Kidney capillary endothelial cell (primary cell): ENCODE measurements at regions not wholly inside any gene's neighbourhood (a gene's known extent, or its start where the extent isn't known, plus 50 kb on each side); places are given as distances from the start of the nearest gene placed in this dataset.

ENCODE experiments used
- DNase-seq: peaks from one replicate; pipeline ENCODE4 v3.0.0-alpha.2; 2018; ENCODE audit warnings: low spot score

DNA sequence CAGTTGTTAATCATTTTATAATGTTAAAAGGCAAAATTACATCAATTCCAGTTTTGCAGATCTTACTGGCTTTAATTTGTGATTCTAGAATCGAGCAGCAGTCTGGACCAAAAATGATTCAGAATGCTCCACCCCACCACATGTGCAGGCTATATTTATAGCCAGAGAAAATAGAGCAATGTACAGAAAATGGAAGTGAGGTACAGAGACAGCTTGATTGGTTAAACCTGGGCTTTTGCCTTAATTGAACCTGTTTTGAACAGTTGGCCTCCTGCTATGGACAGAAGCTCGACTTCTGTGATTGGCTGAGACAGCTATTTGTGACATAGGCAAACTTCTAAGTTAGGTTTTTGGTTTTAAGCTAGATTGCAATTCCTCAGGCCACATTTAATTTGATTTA lies 607.4 kb upstream of the MIR17HG start:
- DNase-seq, result no peak

DNA sequence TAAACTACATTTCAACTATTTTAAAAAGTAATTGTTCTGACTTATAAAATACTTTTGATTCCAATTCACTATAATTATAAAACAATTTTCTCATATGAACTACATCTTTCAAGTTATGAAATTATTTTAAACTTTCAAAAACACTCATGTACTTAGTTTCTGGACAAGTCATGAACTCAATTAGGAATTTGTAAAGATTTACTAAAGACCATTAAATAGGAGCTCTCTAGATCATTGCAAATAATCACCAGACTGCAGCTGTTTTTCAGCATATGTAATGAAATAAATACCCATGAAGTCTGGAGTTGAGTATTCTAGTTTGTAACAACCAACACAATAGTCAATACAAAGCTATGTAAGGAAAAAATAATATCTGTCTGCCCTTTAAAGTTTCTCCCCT lies 605.1 kb upstream of the MIR17HG start:
- DNase-seq, result no peak

DNA sequence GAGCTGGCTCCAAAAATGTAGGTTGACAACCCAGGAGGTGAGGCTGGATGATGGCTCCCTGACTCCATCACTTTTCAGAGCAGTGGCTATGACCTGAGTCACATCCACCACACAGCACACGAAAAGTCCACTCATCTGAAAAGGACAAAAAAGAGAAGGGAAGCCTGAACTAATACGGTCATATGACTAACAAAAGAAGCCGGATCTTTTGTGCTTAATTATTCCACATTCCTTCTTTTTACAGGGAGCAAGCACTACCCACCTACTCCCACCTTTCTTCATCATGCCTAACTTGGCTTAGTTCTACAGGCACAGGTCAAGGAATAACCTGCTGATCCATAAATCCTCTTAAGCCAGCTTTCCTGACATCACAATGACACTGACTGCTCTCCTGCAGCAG lies 601.3 kb upstream of the MIR17HG start:
- DNase-seq, result no peak

DNA sequence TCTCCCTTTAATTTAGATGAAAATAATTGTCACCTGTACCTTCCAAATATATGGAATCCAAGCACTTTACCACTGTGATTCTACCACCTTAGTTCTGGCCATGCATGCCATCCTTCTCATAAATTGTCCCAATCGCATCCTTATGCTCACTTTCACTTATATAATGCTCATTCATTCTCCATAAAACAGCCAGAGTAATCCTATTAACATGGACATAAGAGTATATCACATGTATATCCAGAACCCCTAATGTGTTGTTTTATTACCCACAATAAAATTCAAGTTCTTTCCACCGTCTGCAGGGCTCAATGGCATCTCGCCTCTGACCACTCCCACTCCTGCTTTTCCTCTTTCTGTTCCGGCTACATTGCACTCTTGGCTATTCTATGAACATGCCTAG lies 597.5 kb upstream of the MIR17HG start:
- no peak for DNase-seq

DNA sequence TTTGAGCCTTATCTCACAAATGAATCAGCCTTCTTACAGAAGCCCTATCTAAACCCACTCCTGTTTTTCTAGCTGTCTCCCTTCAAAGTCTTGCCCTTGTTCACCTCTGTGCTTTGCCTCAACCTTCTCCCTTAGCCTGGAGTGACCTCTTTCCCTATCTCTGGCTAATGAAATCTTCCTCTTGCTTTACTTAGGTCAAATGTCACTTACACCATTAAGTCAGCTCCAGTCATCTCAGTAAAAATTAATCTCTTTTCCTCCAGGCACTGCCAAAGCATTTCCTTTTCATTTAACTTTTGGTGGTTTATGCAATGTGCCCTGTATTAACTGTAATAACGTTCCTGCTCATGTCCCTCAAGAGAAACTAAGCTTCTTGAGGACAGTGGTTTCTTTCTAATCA lies 596.5 kb upstream of the MIR17HG start:
- no peak for DNase-seq

DNA sequence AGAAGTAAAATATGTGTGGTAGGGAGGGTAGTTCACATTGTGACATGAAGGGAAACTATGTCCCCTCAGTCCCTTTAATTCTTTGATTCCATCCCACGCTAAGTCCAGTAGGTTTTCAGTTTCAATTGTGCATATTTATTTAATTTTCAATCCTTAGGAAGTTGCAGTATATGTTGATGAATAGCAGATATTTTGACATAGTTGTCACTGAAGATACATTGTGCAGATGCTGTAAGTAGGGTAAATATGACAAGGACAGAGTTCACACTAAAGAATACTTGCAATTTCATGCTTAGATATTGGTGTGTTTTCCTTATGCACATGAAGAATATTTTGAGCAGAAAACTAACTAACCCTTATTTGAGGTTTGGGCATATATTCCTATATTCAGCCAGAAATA lies 595.4 kb upstream of the MIR17HG start:
- no peak for DNase-seq

DNA sequence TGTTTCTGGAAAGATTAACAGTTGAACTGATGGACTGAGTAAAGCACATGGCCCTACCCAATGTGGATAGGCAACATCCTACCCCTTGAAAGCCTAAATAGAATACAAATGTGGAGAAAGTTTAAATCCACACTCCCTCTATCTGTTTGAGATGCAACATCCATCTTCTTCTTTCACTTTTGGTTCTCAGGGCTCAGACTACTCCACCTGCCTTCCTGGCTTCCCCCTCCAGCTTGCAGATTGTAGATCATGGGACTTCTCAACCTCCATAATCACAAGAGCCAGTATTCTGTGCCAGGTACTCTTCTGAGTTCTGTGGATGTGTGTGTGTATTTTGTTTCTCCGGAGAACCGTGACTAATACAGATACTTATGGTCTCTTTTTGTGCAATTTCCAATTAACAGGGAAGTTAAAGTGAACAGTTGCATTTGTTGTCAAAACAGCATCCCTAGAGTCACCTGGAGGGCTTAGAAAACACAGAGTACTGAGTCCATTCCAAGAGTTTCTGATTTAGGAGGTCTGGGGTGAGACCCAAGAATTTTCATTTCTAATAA lies 590.3 kb upstream of the MIR17HG start:
- no peak for DNase-seq

DNA sequence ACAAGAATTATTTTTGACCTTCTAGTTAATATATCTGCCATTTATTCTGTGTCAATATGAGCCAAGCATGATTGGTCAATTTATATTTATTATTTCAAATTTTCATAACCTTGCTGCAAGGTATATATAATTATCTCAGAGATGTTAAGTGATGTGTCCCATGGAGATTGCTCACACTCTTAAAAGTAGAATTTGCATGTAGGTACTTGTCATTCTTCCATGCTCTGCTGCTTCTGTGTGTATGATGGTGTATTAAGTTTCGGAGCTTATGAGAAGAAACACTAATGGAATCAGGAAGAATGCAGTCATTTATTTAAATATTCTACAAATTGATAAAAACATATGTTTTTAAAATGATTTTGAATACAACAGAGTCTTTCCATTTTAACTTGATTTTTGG lies 586.8 kb upstream of the MIR17HG start:
- DNase-seq, result no peak

DNA sequence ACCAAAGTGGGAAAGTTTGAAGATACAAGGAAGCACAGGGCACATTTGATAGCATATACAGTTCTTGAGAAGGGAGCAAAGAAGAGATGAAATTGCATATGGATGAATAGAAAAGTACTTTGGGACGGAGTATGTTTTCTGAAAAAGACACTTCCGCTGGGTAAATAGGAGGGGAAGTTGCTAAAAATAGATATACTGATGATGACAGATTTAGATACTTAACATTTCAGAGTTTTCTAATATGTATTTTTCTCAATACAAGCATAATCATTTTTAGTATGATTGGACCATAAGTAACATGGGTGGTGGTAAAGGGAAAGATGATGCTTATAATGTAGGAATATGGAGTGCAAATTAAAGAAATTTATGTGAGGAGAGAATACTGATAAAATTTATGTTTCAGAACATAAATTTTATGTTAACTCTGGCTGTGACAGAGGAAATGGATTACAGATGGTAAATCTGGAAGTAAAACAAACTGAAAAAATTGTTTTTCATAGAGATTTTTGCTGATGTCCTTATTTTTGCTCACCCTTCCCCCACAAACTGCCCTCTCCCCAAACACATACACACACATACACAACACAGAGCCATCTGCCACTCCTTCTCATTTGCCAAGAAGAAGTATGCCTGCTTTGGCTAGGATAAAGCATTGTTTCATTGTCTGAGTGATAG lies 583.9 kb upstream of the MIR17HG start:
- no peak for DNase-seq

DNA sequence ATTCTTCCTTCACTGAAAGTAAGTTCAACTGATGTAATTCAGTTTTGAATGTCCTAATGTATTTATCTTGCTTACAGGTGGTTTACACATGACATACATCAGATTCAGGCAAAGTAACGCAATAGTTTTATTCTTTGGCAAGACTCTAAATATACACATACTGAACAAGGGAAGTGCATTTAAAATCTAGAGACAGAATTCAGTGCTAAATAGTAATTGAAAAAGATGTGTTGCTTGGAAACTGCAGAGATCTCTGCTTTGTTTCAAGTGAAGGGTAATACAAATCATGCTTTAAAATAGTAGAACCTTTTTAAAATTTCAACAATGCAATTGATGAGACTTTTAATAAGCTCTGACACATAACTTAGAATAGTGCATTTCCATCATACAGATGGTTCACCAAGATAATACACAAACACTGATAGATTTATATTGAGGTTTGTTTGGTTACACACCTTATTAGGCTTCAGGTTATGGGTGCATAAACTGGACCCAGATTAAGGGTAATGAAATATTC lies 581.0 kb upstream of the MIR17HG start:
- DNase-seq, result no peak

DNA sequence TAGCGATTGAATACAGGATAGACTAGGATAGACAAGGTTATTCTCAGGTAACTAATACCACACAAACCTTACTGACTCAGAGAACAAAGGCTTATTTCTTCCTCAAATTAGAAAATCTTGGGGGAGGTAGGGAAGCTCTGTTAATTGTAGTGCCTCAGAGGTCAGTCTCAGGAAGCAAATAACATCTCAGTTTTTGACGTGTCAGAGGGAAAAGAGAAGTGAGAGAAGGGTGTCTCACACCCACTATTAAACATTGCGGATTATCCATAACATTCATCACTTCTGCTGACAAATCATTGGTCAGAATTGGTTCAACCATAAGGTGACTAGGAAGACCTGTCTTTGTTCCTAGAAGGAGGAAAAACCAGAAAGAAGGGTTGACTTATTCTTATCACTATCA lies 579.4 kb upstream of the MIR17HG start:
- no peak for DNase-seq

DNA sequence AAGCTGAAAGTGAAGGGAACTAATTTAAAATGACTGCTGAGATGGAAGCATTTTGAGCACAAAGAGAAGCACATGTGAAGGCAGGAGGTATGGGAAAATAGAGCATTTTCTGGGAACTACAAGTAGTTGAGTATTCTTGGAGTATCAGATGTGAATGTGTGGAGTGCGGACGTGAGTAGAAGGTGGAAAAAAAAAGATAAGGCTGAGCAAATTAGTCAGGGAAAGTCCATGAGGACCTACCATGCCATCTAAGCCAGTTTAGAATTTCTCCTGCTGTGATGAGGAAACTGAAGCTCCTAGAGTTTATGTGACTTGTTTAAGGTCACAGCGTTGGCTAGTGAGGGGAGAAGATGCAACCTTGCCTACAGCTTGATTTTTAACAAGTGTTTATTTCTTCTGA lies 578.1 kb upstream of the MIR17HG start:
- no peak for DNase-seq

DNA sequence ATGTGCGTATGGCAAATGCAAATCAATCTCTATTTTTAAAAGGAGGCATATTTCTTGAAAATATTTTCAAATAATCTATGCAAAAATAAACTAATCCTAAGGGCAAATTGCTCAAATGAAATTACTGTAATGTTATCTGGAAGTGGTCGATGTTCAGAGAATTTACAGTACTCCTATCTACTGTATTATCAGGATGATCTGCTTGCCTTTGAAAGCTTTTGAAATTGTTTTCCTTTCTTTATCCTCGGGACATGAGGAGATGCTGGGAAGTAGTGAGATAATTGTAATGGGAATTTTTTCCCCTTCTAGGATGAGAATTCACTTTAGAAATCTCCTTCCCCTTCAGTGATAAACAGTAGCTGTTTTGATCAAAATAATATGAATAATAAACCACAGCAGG lies 577.2 kb upstream of the MIR17HG start:
- DNase-seq, result no peak

DNA sequence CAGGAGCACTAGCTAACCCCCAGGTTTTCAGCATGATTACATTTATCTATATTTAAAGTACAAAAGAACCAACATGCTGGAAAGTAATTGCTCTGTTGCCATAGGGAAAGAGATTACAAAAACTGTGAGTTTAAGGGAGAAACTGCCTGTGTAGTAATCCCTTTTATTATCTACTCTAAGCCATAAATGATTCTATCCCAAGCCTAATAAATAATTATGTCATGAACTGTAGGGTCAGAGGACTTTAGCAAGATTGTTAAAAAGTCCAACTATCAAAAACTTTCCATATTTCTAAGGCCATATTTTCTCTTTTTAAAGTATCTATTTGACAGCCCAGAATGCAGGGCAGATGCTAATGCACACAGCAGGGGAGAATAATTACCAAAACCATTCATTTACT lies 573.8 kb upstream of the MIR17HG start:
- DNase-seq, result no peak

DNA sequence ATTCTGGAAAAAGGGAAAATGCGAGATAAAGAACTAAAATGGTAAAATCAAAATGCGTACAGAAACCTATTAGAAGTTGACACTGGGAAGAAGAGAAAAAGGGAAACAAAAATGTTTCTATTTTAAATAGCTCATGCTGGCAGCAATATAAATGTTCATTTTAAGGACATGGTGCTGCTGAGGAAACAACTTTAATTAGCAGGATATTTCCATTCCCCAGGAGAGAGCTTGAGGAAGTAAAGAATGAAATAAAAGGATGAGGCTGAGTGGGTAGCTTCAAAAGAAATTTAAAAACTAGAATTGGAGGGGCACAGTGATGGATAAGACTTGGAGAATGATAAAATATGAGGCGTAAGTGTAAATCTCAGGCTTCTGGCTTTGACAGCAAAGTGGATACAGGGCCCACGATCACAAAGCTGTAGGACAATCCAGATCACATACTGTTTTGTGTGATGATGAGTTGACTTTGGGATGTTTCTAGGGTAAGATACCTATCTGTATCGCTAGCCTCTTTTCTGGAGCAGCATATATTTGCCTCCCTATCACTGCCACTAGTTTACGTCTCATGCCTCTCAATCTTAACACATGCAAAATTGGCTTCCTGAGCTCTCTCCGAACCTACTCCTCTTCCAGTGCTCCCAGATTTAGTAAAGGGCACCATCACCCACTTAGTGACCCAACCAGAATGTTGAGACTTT lies 571.3 kb upstream of the MIR17HG start:
- DNase-seq, result no peak

DNA sequence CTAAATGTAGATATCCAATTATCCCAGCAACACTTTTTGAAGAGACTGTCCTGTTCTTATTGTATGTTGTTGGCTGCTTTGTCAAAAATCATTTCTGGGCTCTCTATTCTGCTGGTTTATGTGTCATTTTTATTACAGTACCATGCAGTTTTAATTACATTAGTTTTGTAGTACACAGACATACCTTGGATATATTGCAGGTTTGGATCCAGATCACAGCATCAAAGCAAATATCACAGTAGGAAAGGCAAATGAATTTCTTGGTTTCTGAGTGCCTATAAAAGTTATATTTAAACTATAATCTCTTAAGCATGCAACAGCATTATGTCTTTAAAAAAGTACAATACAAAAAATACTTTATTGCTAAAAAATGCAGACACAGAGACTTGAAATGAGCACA lies 564.2 kb upstream of the MIR17HG start:
- DNase-seq, result no peak

DNA sequence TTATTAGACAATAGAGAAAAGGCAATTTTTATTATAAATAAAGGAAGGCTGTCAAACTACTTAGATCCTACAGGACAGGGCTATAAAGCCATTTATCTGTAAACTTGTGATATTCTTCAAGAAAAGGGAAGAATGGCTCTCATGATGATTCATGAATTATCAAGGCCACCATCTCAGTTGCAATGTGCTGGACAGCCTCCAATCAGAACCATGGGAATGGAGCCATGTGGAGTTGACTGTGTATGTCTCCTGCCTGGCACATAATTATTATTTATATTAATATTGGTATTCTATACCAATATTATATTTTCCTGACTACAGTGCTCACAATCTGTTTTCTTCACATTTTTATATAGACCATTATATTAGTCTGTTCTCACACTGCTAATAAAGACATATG lies 560.5 kb upstream of the MIR17HG start:
- DNase-seq, result no peak

DNA sequence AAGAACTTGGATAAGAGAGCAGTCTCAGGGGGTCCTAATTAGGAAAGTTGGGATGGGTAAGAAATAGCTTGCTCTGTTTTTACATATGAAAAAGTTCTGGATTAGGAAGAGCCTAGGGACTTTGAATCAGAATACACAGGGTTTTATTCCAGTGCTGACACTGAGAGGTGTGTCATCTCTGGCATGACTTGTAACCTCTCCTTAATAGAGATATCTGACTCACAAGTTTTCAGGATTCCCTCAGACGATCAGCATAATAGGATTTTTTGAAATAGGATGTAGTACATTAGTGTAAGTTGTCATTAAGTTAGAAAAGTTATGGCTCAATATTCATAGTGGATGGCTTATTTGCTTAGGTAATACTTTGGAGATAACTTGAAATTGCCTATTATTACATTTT lies 555.2 kb upstream of the MIR17HG start:
- DNase-seq, result no peak

DNA sequence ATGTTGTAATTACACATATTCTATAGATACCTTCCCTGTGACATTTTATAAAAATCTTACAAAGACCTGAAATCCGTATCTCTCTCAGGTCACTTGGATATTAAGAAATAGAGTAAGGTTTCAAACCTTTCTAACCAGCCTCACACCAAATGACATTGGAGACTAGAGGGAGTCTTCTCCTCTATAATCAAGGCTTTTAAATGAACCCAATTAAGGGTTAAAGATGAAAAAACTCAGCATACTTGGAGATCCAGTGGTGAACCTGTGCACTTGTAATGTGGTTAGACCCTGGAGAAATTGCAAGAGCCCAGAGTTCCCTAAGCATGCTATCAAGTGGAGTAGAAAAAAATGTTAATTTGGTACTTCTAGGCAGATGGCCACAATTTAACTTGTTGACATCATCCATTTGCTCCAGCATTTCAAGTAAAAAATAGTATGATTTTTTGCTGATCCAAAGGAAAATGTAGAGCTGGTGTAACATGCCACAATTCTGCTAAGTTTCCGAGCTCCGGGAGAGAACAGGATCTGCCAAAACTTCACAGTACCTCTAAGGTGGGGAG lies 554.1 kb upstream of the MIR17HG start:
- no peak for DNase-seq

DNA sequence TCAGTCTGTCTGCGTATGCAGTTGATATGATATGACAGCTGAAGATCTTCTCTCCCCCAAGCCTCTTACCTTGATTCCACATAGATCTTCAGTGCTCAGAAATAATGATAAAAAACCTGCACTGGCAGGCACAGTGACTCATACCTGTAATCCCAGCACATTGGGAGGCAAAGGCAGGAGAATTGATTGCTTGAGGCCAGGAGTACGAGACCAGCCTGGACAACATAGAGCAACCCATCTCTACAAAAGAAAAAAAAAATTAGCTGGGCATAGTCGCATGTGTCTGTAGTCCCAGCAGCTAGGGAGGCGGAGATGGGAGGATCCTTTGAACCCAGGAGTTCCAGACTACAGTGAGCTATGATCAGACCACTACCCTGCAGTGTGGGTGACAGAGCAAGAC lies 551.0 kb upstream of the MIR17HG start:
- no peak for DNase-seq

DNA sequence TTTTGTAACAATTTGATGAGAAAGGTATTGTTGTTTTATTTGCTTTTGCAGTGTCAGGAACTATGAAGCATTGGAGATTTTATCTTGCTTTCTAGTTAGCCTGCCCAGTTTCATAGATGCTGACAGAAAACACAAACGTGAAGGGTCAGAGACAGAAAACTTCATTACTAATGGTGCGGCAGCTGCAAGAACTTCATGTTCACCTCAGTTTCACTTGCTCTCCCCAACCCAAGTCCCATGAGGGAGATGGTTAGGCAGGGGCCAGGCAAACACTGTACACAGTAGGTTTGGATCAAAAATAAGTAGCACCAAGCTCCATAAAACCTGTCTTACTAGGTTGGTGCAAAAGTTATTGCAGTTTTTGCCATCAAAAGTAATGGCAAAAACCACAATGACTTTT lies 550.2 kb upstream of the MIR17HG start:
- no peak for DNase-seq

DNA sequence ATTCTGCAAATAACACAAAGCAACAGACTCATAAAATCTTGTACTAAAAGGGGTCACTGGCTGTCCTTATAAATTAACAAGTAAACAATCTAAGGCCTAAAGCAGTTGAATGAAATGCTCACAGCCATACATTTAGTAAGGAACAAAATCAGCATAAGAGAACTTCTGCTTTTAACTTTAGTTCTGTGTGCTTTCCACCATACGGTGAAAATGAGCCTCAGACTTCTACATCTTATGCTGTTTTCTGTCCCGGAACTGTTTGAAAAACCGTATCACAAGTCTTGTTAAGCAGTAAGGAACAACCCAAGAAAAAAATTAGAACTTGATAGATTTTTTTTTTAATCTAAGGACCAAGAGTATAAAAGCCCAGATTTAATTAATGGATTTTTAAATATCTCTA lies 549.1 kb upstream of the MIR17HG start:
- DNase-seq, result no peak

DNA sequence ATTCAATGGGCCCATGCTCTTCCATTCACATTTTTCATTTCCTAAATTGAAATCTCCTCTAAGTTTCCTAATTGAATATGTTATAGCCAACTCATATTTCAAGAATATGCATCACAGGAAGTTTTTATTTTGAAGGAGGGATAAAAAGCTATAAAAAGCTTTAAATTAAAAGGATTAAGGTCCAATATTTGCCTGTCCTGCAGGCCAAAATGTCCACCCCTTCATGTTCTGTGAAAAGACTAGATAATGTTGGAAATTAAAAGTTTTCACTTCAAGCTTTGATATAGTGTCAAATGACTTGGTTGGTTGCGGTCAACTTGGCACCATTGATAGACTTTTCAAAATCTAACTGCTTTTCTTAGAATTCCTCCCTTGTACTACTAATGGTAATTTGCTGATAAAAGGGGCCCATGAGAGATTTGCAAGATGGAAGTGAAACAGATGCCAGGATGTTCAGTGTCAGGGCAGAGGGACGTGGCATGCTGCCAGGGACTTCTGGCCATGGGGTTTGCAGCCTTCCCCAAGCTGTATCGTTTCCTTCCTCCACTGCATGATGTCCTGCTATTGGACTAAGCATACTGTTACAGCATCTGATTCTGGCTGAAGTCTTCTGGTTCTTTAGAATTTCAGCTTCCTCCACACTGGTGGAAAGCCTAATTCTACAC lies 547.3 kb upstream of the MIR17HG start:
- no peak for DNase-seq
